OCI-LY1 (cell line): ENCODE measurements at regions not wholly inside any gene's neighbourhood (a gene's known extent, or its start where the extent isn't known, plus 50 kb on each side); places are given as distances from the start of the nearest gene placed in this dataset.

Experiments used
- EZH2 ChIP-seq: fragments of 200-600 bp; sonication (generic), shearing (Covaris generic); IDR thresholded peaks from 2 replicates; pipeline ENCODE4 v1.8.0; 2017; ENCODE audit warnings: borderline replicate concordance, mixed run types, mild to moderate bottlenecking, antibody characterized with exemption, low read length, moderate library complexity, mixed read lengths
- TF ChIP-seq, protein P1 (sequence below): fragments of 200-600 bp; sonication (generic), shearing (Covaris generic); IDR thresholded peaks from 2 replicates; pipeline ENCODE4 v1.5.1; 2017; ENCODE audit warnings: mild to moderate bottlenecking, antibody characterized with exemption, low read length, moderate library complexity, mixed read lengths

DNA sequence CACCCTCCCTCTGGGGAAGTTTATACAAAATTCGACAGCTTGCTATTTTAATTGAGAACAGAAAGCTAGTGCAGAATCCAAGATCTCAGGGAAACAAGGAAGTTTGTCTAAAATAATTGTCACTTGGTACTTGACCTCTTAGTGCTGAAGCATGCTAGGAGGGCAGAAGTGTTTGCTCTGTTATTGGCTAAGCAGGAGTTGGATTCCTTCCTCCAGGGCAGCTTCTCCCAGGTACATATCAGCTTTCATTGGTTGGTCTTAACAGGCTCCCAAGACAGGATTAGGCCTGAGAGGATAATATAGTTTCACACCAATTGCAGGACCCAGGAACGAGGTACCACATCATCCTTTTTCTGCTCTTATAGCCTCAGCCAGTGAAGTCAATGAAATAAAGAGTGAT is 432.8 kb downstream of the IRX1 start:
- TF ChIP-seq, protein P1, sequence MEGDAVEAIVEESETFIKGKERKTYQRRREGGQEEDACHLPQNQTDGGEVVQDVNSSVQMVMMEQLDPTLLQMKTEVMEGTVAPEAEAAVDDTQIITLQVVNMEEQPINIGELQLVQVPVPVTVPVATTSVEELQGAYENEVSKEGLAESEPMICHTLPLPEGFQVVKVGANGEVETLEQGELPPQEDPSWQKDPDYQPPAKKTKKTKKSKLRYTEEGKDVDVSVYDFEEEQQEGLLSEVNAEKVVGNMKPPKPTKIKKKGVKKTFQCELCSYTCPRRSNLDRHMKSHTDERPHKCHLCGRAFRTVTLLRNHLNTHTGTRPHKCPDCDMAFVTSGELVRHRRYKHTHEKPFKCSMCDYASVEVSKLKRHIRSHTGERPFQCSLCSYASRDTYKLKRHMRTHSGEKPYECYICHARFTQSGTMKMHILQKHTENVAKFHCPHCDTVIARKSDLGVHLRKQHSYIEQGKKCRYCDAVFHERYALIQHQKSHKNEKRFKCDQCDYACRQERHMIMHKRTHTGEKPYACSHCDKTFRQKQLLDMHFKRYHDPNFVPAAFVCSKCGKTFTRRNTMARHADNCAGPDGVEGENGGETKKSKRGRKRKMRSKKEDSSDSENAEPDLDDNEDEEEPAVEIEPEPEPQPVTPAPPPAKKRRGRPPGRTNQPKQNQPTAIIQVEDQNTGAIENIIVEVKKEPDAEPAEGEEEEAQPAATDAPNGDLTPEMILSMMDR: no peak
- no peak for TF ChIP-seq EZH2
